ENCODE measurements at regions not wholly inside any gene's neighbourhood (a gene's known extent, or its start where the extent isn't known, plus 50 kb on each side); places are given as distances from the start of the nearest gene placed in this dataset.

DNA sequence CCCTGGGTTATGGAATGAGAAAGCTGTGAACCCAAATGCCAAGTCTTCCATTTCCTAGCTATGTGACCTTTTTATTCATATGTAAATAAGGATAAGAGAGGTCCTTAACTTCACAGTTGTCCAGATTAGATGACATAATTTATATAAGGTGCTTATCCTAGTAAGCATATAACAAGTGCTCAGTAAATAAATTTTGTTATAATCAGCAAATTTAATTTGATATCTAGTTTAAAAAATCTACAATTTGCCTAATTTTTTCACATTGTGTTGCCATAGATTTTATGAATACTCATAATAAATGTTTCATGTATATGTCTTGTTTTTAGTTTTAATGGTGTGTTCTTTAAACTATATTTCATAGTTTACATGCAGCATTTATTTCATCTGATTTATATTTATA lies 130.4 kb upstream of the SPRY1 start:
- TF ChIP-seq, protein P1, sequence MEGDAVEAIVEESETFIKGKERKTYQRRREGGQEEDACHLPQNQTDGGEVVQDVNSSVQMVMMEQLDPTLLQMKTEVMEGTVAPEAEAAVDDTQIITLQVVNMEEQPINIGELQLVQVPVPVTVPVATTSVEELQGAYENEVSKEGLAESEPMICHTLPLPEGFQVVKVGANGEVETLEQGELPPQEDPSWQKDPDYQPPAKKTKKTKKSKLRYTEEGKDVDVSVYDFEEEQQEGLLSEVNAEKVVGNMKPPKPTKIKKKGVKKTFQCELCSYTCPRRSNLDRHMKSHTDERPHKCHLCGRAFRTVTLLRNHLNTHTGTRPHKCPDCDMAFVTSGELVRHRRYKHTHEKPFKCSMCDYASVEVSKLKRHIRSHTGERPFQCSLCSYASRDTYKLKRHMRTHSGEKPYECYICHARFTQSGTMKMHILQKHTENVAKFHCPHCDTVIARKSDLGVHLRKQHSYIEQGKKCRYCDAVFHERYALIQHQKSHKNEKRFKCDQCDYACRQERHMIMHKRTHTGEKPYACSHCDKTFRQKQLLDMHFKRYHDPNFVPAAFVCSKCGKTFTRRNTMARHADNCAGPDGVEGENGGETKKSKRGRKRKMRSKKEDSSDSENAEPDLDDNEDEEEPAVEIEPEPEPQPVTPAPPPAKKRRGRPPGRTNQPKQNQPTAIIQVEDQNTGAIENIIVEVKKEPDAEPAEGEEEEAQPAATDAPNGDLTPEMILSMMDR (IDR thresholded peaks at IDR 0.05), result no peak
- no peak for TF ChIP-seq POLR2A (IDR thresholded peaks at IDR 0.05)

Measured in heart left ventricle (tissue), 13 donors.